Fibroblast of the aortic adventitia (primary cell): ENCODE measurements at regions not wholly inside any gene's neighbourhood (a gene's known extent, or its start where the extent isn't known, plus 50 kb on each side); places are given as distances from the start of the nearest gene placed in this dataset.

ENCODE experiments used
- DNase-seq: peaks from one replicate; pipeline ENCODE4 v3.0.0-alpha.2; 2010; ENCODE audit warnings: low read depth
- H3K4me3 ChIP-seq: 2 replicates; pipeline ENCODE4 v1.5.1; 2011; ENCODE audit warnings: low read depth, mild to moderate bottlenecking, control low read depth, low read length, moderate library complexity
- CTCF ChIP-seq: IDR thresholded peaks from 2 replicates; pipeline ENCODE4 v1.5.1; 2011; ENCODE audit warnings: mild to moderate bottlenecking, low read length, control low read depth, inconsistent platforms; ENCODE audit not compliant: insufficient read depth

DNA sequence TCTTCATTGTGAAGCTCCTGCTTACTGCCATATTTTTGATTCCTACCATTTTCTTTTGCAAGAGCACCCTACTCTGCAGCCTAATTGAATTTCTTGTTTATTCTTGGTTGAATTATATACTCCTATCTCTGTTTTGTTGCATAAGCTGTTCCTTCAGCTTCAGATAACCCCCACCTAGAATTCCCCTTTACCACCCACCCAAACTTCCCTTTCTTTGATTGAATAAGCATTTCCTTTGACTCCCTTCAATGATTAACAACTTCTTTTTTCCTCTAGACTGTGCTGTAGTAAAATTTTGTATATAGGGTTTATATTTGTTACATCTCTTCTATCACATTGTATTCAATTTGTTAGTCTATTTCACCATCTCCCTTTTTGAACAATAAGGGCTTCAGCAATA lies 168.1 kb downstream of the GPR37 start:
- no peak overlapping the region for H3K4me3 ChIP-seq
- DNase-seq = no peak
- TF ChIP-seq CTCF = no peak

GRCh38 chr7:124596881-124597280 lies 168.7 kb downstream of the GPR37 start:
- no peak overlapping the region for H3K4me3 ChIP-seq
- no peak for DNase-seq
- TF ChIP-seq CTCF = no peak

DNA sequence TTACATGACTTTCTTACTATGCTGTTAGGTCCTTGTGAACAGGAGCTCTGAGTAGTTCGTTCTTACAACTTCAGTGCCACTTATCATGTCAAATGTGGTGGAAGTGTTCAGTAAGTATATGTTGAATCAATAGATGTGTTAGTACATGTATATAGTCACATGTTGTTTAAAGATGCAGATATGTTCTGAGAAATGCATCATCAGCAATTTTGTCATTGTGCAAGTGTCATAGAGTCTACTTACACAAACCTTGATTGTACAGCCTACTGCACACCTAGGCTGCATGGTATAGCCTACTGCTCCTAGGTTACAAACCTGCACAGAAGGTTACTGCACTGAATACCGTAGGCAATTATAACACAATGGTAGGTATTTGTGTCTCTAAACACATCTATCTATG lies 174.8 kb downstream of the GPR37 start:
- DNase-seq = no peak
- TF ChIP-seq CTCF = no peak
- H3K4me3 ChIP-seq = no peak overlapping the region

DNA sequence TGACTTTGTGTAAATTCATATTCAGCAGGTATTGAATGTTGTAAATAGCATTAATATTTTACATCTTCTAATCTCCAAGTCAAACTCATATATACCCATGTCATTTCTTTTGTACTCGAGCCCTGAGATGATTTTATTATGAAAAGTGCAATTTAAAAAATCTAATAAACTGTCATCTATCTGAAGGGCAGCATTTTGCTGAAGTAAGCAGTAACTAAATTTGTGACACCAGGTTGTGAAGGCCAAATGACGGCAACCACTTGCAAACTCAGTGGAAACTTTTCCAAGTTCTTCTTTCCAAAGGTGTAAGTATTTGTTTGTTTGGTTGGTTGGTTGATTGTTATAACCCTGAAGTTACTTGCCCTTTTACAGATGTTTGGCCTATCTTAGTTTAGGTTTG lies 188.3 kb downstream of the GPR37 start:
- TF ChIP-seq CTCF = no peak
- no peak overlapping the region for H3K4me3 ChIP-seq
- no peak for DNase-seq

GRCh38 chr7:124575176-124575575 lies 190.4 kb downstream of the GPR37 start:
- H3K4me3 ChIP-seq = no peak overlapping the region
- no peak for DNase-seq
- TF ChIP-seq CTCF = no peak

DNA sequence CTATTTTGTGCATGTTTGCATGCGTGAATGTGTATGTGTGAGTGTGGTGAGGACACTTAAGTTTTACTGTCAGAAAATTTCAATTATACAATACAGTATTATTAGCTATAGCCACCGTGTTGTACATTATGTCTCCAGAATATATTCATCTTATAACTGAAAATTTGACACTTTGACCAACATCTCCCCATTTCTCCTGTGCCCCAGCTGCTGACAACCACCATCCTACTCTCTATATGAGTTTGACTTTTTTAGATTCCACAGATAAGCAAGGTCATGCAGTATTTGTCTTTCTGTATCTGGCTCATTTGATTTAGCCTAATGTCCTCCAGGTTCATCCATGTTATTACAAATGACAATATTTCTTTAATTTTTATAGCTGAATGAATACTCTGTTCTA lies 195.0 kb downstream of the GPR37 start:
- no peak for TF ChIP-seq CTCF
- H3K4me3 ChIP-seq = no peak overlapping the region
- no peak for DNase-seq

DNA sequence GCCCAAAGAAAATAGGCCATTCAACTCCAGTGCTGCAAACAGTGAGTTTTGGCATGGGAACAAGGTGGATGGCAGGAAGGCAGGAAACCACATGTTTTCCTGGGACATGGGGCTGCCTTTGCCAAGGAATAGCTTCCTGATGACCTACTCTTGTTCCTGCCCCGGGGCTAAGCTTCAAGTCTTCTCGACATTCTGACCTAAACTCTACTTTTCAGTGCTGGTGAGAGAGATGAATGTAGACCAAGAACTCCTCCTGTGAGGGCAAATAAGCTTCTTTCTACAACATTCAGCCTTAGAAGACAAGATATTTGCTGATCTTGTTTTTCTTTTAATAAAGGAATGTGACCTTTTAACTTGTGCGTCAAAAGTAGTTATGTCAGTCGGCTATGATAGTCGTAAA lies 199.0 kb downstream of the GPR37 start:
- DNase-seq = peak; percentile 41
- no peak overlapping the region for H3K4me3 ChIP-seq
- no peak for TF ChIP-seq CTCF
